Astrocyte (in vitro differentiated cells and primary cell): ENCODE measurements at regions not wholly inside any gene's neighbourhood (a gene's known extent, or its start where the extent isn't known, plus 50 kb on each side); places are given as distances from the start of the nearest gene placed in this dataset.

Experiments
- CTCF ChIP-seq: IDR thresholded peaks from 2 replicates; pipeline ENCODE4 v1.5.1; 2011; ENCODE audit warnings: low read depth, mild to moderate bottlenecking, inconsistent platforms, low read length, moderate library complexity; ENCODE audit not compliant: insufficient read depth
- EZH2 ChIP-seq: IDR thresholded peaks from 2 replicates; pipeline ENCODE4 v1.6.1; 2012; ENCODE audit warnings: mild to moderate bottlenecking, low read length, inconsistent platforms; ENCODE audit not compliant: insufficient read depth

- TF ChIP-seq CTCF: no peak
- TF ChIP-seq EZH2: no peak
Observed at GRCh38 chr5:74007193-74007592, 381.2 kb downstream of the ARHGEF28 start.
